ENCODE measurements at regions not wholly inside any gene's neighbourhood (a gene's known extent, or its start where the extent isn't known, plus 50 kb on each side); places are given as distances from the start of the nearest gene placed in this dataset.

DNA sequence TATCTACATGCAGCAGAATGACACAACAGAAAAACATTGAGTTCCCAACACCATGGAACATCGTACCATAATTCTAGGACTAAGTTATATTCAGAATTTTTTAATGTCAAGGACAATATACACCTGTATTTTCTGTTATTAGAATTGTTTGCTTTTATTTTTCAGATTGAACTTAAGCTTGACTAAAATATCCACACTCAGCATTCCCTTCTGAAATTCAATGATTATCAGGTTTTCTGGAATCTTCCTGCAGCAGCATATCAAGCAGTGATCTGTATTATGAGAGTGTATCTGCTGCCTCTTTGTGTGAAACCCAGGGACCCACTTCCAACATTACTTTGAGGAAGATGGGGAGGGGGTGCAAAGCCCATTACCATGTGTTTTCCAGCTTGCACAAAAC lies 578.6 kb upstream of the JAG1 start:
- DNase-seq (no peak), ATAC-seq (no peak)
- TF ChIP-seq, protein P1, sequence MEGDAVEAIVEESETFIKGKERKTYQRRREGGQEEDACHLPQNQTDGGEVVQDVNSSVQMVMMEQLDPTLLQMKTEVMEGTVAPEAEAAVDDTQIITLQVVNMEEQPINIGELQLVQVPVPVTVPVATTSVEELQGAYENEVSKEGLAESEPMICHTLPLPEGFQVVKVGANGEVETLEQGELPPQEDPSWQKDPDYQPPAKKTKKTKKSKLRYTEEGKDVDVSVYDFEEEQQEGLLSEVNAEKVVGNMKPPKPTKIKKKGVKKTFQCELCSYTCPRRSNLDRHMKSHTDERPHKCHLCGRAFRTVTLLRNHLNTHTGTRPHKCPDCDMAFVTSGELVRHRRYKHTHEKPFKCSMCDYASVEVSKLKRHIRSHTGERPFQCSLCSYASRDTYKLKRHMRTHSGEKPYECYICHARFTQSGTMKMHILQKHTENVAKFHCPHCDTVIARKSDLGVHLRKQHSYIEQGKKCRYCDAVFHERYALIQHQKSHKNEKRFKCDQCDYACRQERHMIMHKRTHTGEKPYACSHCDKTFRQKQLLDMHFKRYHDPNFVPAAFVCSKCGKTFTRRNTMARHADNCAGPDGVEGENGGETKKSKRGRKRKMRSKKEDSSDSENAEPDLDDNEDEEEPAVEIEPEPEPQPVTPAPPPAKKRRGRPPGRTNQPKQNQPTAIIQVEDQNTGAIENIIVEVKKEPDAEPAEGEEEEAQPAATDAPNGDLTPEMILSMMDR (IDR thresholded peaks at IDR 0.05), result no peak
- Histone ChIP-seq H3K27me3 (peaks cover 0 to 8% (median 0%) of the 10 kb centered on the region in 7 donors), H3K9me3 (peaks cover 0 to 24% (median 7%) of the 10 kb centered on the region in 11 donors), H3K36me3 (no peaks in the 10 kb centered on the region), H3K27ac (no peak overlapping the region), H3K4me3 (no peak overlapping the region), H3K4me1 (peaks cover 0 to 14% (median 0%) of the 10 kb centered on the region in 9 donors)
- intact Hi-C loops (cut with DNase I), result no loop called here
- 94% methylated on average over 1 of the region's 1 CpG for WGBS, 2 donors

DNA sequence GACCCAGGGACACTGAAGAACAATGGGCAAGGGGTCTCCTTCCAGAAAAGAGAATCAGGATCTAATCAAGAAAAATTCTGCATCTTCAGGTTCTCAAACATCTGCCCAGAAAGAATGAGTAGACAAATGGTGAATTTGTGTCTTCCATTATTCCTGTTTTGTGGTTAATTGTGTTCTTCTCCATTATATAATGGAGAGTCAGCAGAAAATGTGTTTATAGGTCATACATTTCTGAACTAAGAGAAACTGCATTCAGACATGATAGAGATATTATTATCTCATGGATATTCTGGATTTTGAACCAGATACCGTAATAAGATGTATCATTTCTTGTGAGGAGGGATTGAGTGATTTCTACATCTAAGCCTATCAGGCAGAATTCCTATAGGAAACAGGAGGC lies 581.7 kb upstream of the JAG1 start:
- ATAC-seq, result no peak
- DNase-seq, result no peak
- TF ChIP-seq, protein P1 (IDR thresholded peaks at IDR 0.05), result no peak
- 95 to 99% methylated on average over 1 of the region's 1 CpG for WGBS, 2 donors
- Histone ChIP-seq H3K27me3 (no peaks in the 10 kb centered on the region), H3K36me3 (no peaks in the 10 kb centered on the region), H3K9me3 (peaks cover 0 to 37% (median 7%) of the 10 kb centered on the region in 11 donors), H3K27ac (no peak overlapping the region), H3K4me1 (no peaks in the 10 kb centered on the region), H3K4me3 (no peak overlapping the region)
- intact Hi-C loops (cut with DNase I), result no loop called here

DNA sequence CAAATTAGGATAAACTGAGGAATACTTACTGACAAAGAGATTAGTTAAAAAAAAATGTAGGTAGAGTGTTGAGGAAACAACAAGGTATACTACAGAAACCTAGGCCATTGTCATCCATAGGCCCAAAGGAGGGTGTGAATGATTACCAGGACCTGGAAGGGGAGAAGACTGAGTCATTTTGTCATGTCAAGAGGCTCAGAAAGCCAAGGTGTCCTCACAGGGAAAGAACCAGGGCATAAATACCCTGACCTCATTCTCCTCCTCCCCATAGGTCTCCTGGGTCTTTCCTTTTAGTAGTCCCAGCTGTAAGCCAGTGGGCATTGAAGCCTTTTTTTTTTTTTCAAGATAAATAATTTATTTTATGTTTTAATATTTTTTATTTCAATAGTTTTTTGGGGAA lies 582.1 kb upstream of the JAG1 start:
- H3K4me1 ChIP-seq, result no peaks in the 10 kb centered on the region
- H3K27me3 ChIP-seq, result no peaks in the 10 kb centered on the region
- intact Hi-C loops (cut with DNase I), result no loop called here
- TF ChIP-seq, protein P1 (IDR thresholded peaks at IDR 0.05), result no peak
- no peak overlapping the region for H3K4me3 ChIP-seq
- peaks cover 0 to 37% (median 7%) of the 10 kb centered on the region in 11 donors for H3K9me3 ChIP-seq
- DNase-seq (no peak), ATAC-seq (no peak)
- H3K27ac ChIP-seq, result no peak overlapping the region
- no peaks in the 10 kb centered on the region for H3K36me3 ChIP-seq

DNA sequence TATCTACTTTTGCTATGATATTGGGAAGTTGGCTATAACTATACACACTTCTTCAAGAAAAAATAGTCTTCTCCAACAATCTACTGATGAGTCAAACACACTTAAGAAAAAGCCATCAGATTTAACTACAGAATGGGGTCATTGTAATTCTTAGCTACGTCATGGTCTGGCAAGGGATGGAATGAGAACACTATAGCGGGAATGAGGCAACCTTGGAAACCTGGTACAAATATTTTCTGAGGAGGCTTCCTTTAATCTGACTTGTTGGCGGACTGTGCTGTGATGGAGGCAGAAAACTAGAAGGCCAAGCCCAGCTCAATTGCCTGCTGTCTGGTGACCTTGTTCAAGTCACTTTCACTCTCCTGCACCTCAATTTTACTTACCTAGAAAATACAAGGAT lies 586.8 kb upstream of the JAG1 start:
- intact Hi-C loops (cut with DNase I), result loop anchor here in 3 of 10 donors (10.0 kb wide), 2 partner anchors 46 to 586 kb away; partner anchors contain the start of gene JAG1 (in 1 of the 3)

More for the DNA sequence above, 586.8 kb upstream of the JAG1 start:
- Histone ChIP-seq H3K4me3 (no peak overlapping the region), H3K27me3 (no peaks in the 10 kb centered on the region), H3K4me1 (peaks cover 0 to 4% (median 0%) of the 10 kb centered on the region in 9 donors), H3K27ac (no peak overlapping the region), H3K9me3 (peaks cover 0 to 27% (median 0%) of the 10 kb centered on the region in 11 donors), H3K36me3 (no peaks in the 10 kb centered on the region)
- TF ChIP-seq, protein P1 (IDR thresholded peaks at IDR 0.05), result no peak
- 90 to 92% methylated on average over 3 of the region's 3 CpGs for WGBS, 2 donors
- no peak for ATAC-seq
- DNase-seq, result no peak
